ENCODE measurements at regions not wholly inside any gene's neighbourhood (a gene's known extent, or its start where the extent isn't known, plus 50 kb on each side); places are given as distances from the start of the nearest gene placed in this dataset.

GRCh38 chr16:87169509-87169995, 147.6 kb downstream of the C16orf95 start:
- no peaks in the 10 kb centered on the region for H3K9me3 ChIP-seq
- WGBS, 2 donors = 80 to 87% methylated on average over 14 of the region's 14 CpGs
- DNase-seq = no peak
- intact Hi-C loops (cut with DNase I; ENCODE audit: low total_unique reads) = no loop called here
- no peak for TF ChIP-seq CTCF (IDR thresholded peaks at IDR 0.05)
- TF ChIP-seq POLR2A (IDR thresholded peaks at IDR 0.05) = no peak
- H3K36me3 ChIP-seq (ENCODE audit: low read depth, missing control alignments) = no peaks in the 10 kb centered on the region
- H3K27ac ChIP-seq = no peak overlapping the region
- H3K4me3 ChIP-seq = no peak overlapping the region
- H3K4me1 ChIP-seq = peaks cover 5% of the 10 kb centered on the region
- no peaks in the 10 kb centered on the region for H3K27me3 ChIP-seq

GRCh38 chr16:87170310-87170709, 146.9 kb downstream of the C16orf95 start:
- Histone ChIP-seq H3K27me3 (no peaks in the 10 kb centered on the region), H3K4me1 (peaks cover 5% of the 10 kb centered on the region), H3K9me3 (no peaks in the 10 kb centered on the region), H3K36me3 (ENCODE audit: low read depth, missing control alignments) (no peaks in the 10 kb centered on the region), H3K27ac (no peak overlapping the region), H3K4me3 (no peak overlapping the region)
- 90 to 95% methylated on average over 5 of the region's 5 CpGs for WGBS, 2 donors
- TF ChIP-seq POLR2A (IDR thresholded peaks at IDR 0.05) = no peak
- TF ChIP-seq CTCF (IDR thresholded peaks at IDR 0.05) = no peak
- DNase-seq = no peak
- intact Hi-C loops (cut with DNase I; ENCODE audit: low total_unique reads) = no loop called here

GRCh38 chr16:87171723-87172122, 145.5 kb downstream of the C16orf95 start:
- no peak for TF ChIP-seq CTCF (IDR thresholded peaks at IDR 0.05)
- no peak for TF ChIP-seq POLR2A (IDR thresholded peaks at IDR 0.05)
- Histone ChIP-seq H3K36me3 (ENCODE audit: low read depth, missing control alignments) (no peaks in the 10 kb centered on the region), H3K27me3 (no peaks in the 10 kb centered on the region), H3K9me3 (no peaks in the 10 kb centered on the region), H3K27ac (no peak overlapping the region), H3K4me3 (no peak overlapping the region), H3K4me1 (no peaks in the 10 kb centered on the region)
- 92 to 94% methylated on average over 11 of the region's 11 CpGs for WGBS, 2 donors
- DNase-seq = no peak
- intact Hi-C loops (cut with DNase I; ENCODE audit: low total_unique reads) = no loop called here

GRCh38 chr16:87172632-87173031, 144.6 kb downstream of the C16orf95 start:
- no peaks in the 10 kb centered on the region for H3K4me1 ChIP-seq
- 93 to 97% methylated on average over 3 to 6 of the region's 6 CpGs for WGBS, 2 donors
- H3K27ac ChIP-seq = no peak overlapping the region
- intact Hi-C loops (cut with DNase I; ENCODE audit: low total_unique reads) = no loop called here
- no peak for DNase-seq
- no peaks in the 10 kb centered on the region for H3K27me3 ChIP-seq
- no peaks in the 10 kb centered on the region for H3K9me3 ChIP-seq
- TF ChIP-seq POLR2A (IDR thresholded peaks at IDR 0.05) = no peak
- no peak for TF ChIP-seq CTCF (IDR thresholded peaks at IDR 0.05)
- H3K36me3 ChIP-seq (ENCODE audit: low read depth, missing control alignments) = no peaks in the 10 kb centered on the region
- H3K4me3 ChIP-seq = no peak overlapping the region

- H3K4me1 ChIP-seq = no peaks in the 10 kb centered on the region
- intact Hi-C loops (cut with DNase I; ENCODE audit: low total_unique reads) = no loop called here
- DNase-seq = no peak
- H3K4me3 ChIP-seq = no peak overlapping the region
- H3K27me3 ChIP-seq = no peaks in the 10 kb centered on the region
- H3K27ac ChIP-seq = no peak overlapping the region
- H3K9me3 ChIP-seq = no peaks in the 10 kb centered on the region
- 70 to 74% methylated on average over 8 to 10 of the region's 10 CpGs for WGBS, 2 donors
- no peaks in the 10 kb centered on the region for H3K36me3 ChIP-seq (ENCODE audit: low read depth, missing control alignments)
- TF ChIP-seq CTCF (IDR thresholded peaks at IDR 0.05) (no peak), POLR2A (IDR thresholded peaks at IDR 0.05) (no peak)
Measured at GRCh38 chr16:87173294-87173893, 143.8 kb downstream of the C16orf95 start.
